H9 (cell line): ENCODE measurements at regions not wholly inside any gene's neighbourhood (a gene's known extent, or its start where the extent isn't known, plus 50 kb on each side); places are given as distances from the start of the nearest gene placed in this dataset.
A peak's percentile ranks its signal among the peaks of the same experiment; 100 is the strongest.

Experiments used
- DNase-seq: peaks from one replicate; pipeline ENCODE4 v3.0.0-alpha.2; 2017
- H2AFZ ChIP-seq: one replicate; pipeline ENCODE4 v1.6.1; 2013; ENCODE audit warnings: mild to moderate bottlenecking, low read length, control low read depth, moderate library complexity
- H2AK5ac ChIP-seq: 2 replicates; pipeline ENCODE4 v1.6.1; 2013; ENCODE audit warnings: low read length, control low read depth, mixed read lengths; ENCODE audit not compliant: insufficient read length
- H2BK120ac ChIP-seq: one replicate; pipeline ENCODE4 v1.6.1; 2013; ENCODE audit warnings: low read depth, mild to moderate bottlenecking, low read length, control low read depth, inconsistent platforms; ENCODE audit not compliant: poor library complexity, severe bottlenecking
- H2BK12ac ChIP-seq: 2 replicates; pipeline ENCODE4 v1.6.1; 2013; ENCODE audit warnings: low read length, control low read depth, mixed read lengths, low read depth; ENCODE audit not compliant: insufficient read length
- H2BK15ac ChIP-seq: 2 replicates; pipeline ENCODE4 v1.6.1; 2013; ENCODE audit warnings: low read depth, low read length, control low read depth
- H2BK20ac ChIP-seq: one replicate; pipeline ENCODE4 v1.6.1; 2013; ENCODE audit warnings: low read depth, mild to moderate bottlenecking, low read length, control low read depth, inconsistent platforms; ENCODE audit not compliant: poor library complexity, severe bottlenecking
- H2BK5ac ChIP-seq: 2 replicates; pipeline ENCODE4 v1.6.1; 2013; ENCODE audit warnings: low read length, control low read depth, mixed read lengths; ENCODE audit not compliant: insufficient read length
- H3K14ac ChIP-seq: 2 replicates; pipeline ENCODE4 v1.6.1; 2013; ENCODE audit warnings: low read length, control low read depth; ENCODE audit not compliant: insufficient read depth
- H3K18ac ChIP-seq: 2 replicates; pipeline ENCODE4 v1.6.1; 2013; ENCODE audit warnings: low read depth, mild to moderate bottlenecking, mixed read lengths, low read length, control low read depth; ENCODE audit not compliant: insufficient read length
- H3K23ac ChIP-seq: 2 replicates; pipeline ENCODE4 v1.6.1; 2013; ENCODE audit warnings: low read length, control low read depth, mixed read lengths, low read depth; ENCODE audit not compliant: insufficient read length
- H3K23me2 ChIP-seq: 2 replicates; pipeline ENCODE4 v1.6.1; 2013; ENCODE audit warnings: low read depth, mild to moderate bottlenecking, mixed read lengths, low read length, control low read depth; ENCODE audit not compliant: insufficient read length, poor library complexity, severe bottlenecking
- H3K27ac ChIP-seq: 2 replicates; pipeline ENCODE4 v1.5.1; 2013; ENCODE audit warnings: low read length, control low read depth, mixed read lengths, low read depth; ENCODE audit not compliant: insufficient read length
- H3K27me3 ChIP-seq: 2 replicates; pipeline ENCODE4 v1.6.1; 2013; ENCODE audit warnings: low read length, control low read depth, inconsistent platforms; ENCODE audit not compliant: insufficient read depth
- H3K4ac ChIP-seq: 2 replicates; pipeline ENCODE4 v1.6.1; 2013; ENCODE audit warnings: low read depth, mild to moderate bottlenecking, control low read depth, inconsistent platforms, low read length, moderate library complexity
- H3K4me1 ChIP-seq: 2 replicates; pipeline ENCODE4 v1.6.1; 2013; ENCODE audit warnings: low read length, control low read depth, inconsistent platforms; ENCODE audit not compliant: insufficient read depth
- H3K4me2 ChIP-seq: 2 replicates; pipeline ENCODE4 v1.6.1; 2013; ENCODE audit warnings: low read length, control low read depth, mixed read lengths; ENCODE audit not compliant: insufficient read length, insufficient read depth
- H3K56ac ChIP-seq: 2 replicates; pipeline ENCODE4 v1.6.1; 2013; ENCODE audit warnings: low read depth, mild to moderate bottlenecking, mixed read lengths, low read length, control low read depth; ENCODE audit not compliant: insufficient read length
- H3K79me1 ChIP-seq: 2 replicates; pipeline ENCODE4 v1.6.1; 2013; ENCODE audit warnings: low read depth, mild to moderate bottlenecking, moderate library complexity, low read length, control low read depth, inconsistent platforms; ENCODE audit not compliant: insufficient read depth, poor library complexity, severe bottlenecking
- H3K79me2 ChIP-seq: 2 replicates; pipeline ENCODE4 v1.6.1; 2013; ENCODE audit warnings: low read length, control low read depth, inconsistent platforms; ENCODE audit not compliant: insufficient read depth
- H3K9ac ChIP-seq: 2 replicates; pipeline ENCODE4 v1.6.1; 2013; ENCODE audit warnings: low read length, control low read depth, mixed read lengths; ENCODE audit not compliant: insufficient read length; ENCODE audit errors: extremely low read depth
- H3K9me3 ChIP-seq: one replicate; pipeline ENCODE4 v1.6.1; 2013; ENCODE audit warnings: low read depth, low read length, inconsistent platforms; ENCODE audit not compliant: control insufficient read depth
- H3T11ph ChIP-seq: one replicate; pipeline ENCODE4 v1.6.1; 2013; ENCODE audit warnings: mild to moderate bottlenecking, low read length, control low read depth, inconsistent platforms
- H4K20me1 ChIP-seq: one replicate; pipeline ENCODE4 v1.6.1; 2013; ENCODE audit not compliant: control insufficient read depth, insufficient read length, insufficient read depth
- H4K5ac ChIP-seq: 2 replicates; pipeline ENCODE4 v1.6.1; 2013; ENCODE audit warnings: low read depth, mild to moderate bottlenecking, mixed read lengths, low read length, control low read depth; ENCODE audit not compliant: insufficient read length
- H4K8ac ChIP-seq: replicated peaks from 2 replicates; pipeline ENCODE4 v1.6.1; 2013; ENCODE audit warnings: low read length, control low read depth, mixed read lengths, low read depth; ENCODE audit not compliant: insufficient read length
- H4K91ac ChIP-seq: 2 replicates; pipeline ENCODE4 v1.6.1; 2013; ENCODE audit warnings: low read depth, mild to moderate bottlenecking, moderate library complexity, mixed read lengths, low read length, control low read depth; ENCODE audit not compliant: insufficient read length
- H3K27ac Mint-ChIP-seq, 3 experiments: 2 replicates in 2 of 3; 3 replicates in 1 of 3; pipeline ENCODE4 v1.8.0; 2020 to 2021; ENCODE audit warnings: mixed read lengths in 3 of 3, mild to moderate bottlenecking in 1 of 3, moderate library complexity in 1 of 3
- H3K27me3 Mint-ChIP-seq: 2 replicates; pipeline ENCODE4 v1.8.0; 2021; ENCODE audit warnings: low read depth, mild to moderate bottlenecking, moderate library complexity, mixed read lengths
- H3K36me3 Mint-ChIP-seq, 3 experiments: 2 replicates in 2 of 3; 3 replicates in 1 of 3; pipeline ENCODE4 v1.8.0; 2020 to 2021; ENCODE audit warnings: low read depth in 3 of 3, mixed read lengths in 3 of 3; ENCODE audit not compliant: insufficient read depth in 1 of 3
- H3K4me1 Mint-ChIP-seq, 2 experiments: 2 replicates each; pipeline ENCODE4 v1.8.0; 2020; ENCODE audit warnings: mixed read lengths in 2 of 2
- H3K4me3 Mint-ChIP-seq, 2 experiments: 2 replicates in 1 of 2; 3 replicates in 1 of 2; pipeline ENCODE4 v1.8.0; 2020 to 2021; ENCODE audit warnings: mild to moderate bottlenecking in 2 of 2, mixed read lengths in 2 of 2, moderate library complexity in 1 of 2
- H3K9me3 Mint-ChIP-seq, 2 experiments: 2 replicates in 1 of 2; 3 replicates in 1 of 2; pipeline ENCODE4 v1.8.0; 2020; ENCODE audit warnings: mild to moderate bottlenecking in 2 of 2, mixed read lengths in 2 of 2, moderate library complexity in 1 of 2
- CTCF ChIP-seq: fragments of 200-600 bp; sonication (generic); conservative IDR thresholded peaks from 3 replicates; pipeline ENCODE4 v1.8.0; 2021; ENCODE audit warnings: antibody characterized with exemption, mild to moderate bottlenecking
- WGBS: extraction: QIAGEN DNeasy Blood & Tissue Kit; methylation state at CpG from one replicate; pipeline ENCODE4 v1.1.7; 2013; ENCODE audit warnings: missing lambda C conversion rate, low lambda C conversion rate, mixed read lengths; ENCODE audit not compliant: insufficient read length; ENCODE audit errors: extremely low coverage; 5-methylcytosine and 5-hydroxymethylcytosine counted together

- Mint-ChIP-seq H3K36me3 (no peaks in the 10 kb centered on the region; a peak in 1 of 7 replicates), H3K4me3 (no peak overlapping the region), H3K9me3 (no peaks in the 10 kb centered on the region), H3K27ac (no peak overlapping the region), H3K27me3 (no peaks in the 10 kb centered on the region), H3K4me1 (peaks cover 0 to 5% of the 10 kb centered on the region in 2 experiments; a peak in 1 of 4 replicates)
- H2BK12ac ChIP-seq: no peak overlapping the region
- H3K18ac ChIP-seq: no peak overlapping the region
- no CpG with 5 or more reads among the region's 26 CpGs for WGBS
- no peak overlapping the region for H3T11ph ChIP-seq
- no peak overlapping the region for H3K14ac ChIP-seq
- H3K56ac ChIP-seq: no peak overlapping the region
- no peaks in the 10 kb centered on the region for H3K27me3 ChIP-seq
- H3K4me2 ChIP-seq: no peak overlapping the region
- H4K20me1 ChIP-seq: no peaks in the 10 kb centered on the region
- no peaks in the 10 kb centered on the region for H3K23me2 ChIP-seq
- DNase-seq: peak; percentile 26
- no peak for TF ChIP-seq CTCF
- H2BK20ac ChIP-seq: no peak overlapping the region
- H3K4me1 ChIP-seq: no peaks in the 10 kb centered on the region
- H3K9me3 ChIP-seq: no peaks in the 10 kb centered on the region
- no peak overlapping the region for H4K8ac ChIP-seq
- no peak overlapping the region for H3K9ac ChIP-seq
- no peak overlapping the region for H3K23ac ChIP-seq
- no peak overlapping the region for H2BK15ac ChIP-seq
- no peaks in the 10 kb centered on the region for H3K79me1 ChIP-seq
- no peak overlapping the region for H2BK120ac ChIP-seq
- H3K79me2 ChIP-seq: no peaks in the 10 kb centered on the region
- no peak overlapping the region for H4K5ac ChIP-seq
- no peak overlapping the region for H2AFZ ChIP-seq
- no peak overlapping the region for H2AK5ac ChIP-seq
- H4K91ac ChIP-seq: no peak overlapping the region
- no peak overlapping the region for H2BK5ac ChIP-seq
- H3K4ac ChIP-seq: no peak overlapping the region
- no peak overlapping the region for H3K27ac ChIP-seq
Measured at GRCh38 chr9:10946676-10947410, 334.0 kb upstream of the PTPRD start.
